Mucosa of descending colon (tissue), 3 donors: ENCODE measurements at regions not wholly inside any gene's neighbourhood (a gene's known extent, or its start where the extent isn't known, plus 50 kb on each side); places are given as distances from the start of the nearest gene placed in this dataset.

ENCODE experiments used
- ATAC-seq: fragments of 200-7000 bp; cut with Tn5 transposase; one replicate; pipeline ENCODE4 v1.9.1; 2020; ENCODE audit warnings: mild to moderate bottlenecking, moderate library complexity
- DNase-seq, 3 donors: peaks; one replicate each; pipeline ENCODE4 v3.0.0-alpha.2; 2020
- H3K36me3 ChIP-seq: fragments of 200-600 bp; one replicate; pipeline ENCODE4 v1.8.0; 2021; ENCODE audit warnings: low read depth, mild to moderate bottlenecking
- H3K4me1 ChIP-seq: fragments of 200-600 bp; one replicate; pipeline ENCODE4 v1.8.0; 2021; ENCODE audit warnings: low read depth, mild to moderate bottlenecking
- H3K4me3 ChIP-seq: fragments of 200-600 bp; one replicate; pipeline ENCODE4 v1.8.0; 2021; ENCODE audit warnings: mild to moderate bottlenecking
- H3K9me3 ChIP-seq: fragments of 200-600 bp; one replicate; pipeline ENCODE4 v1.8.0; 2021; ENCODE audit warnings: mild to moderate bottlenecking
- intact Hi-C, 2 donors: fragments of 100-400 bp; cut with DNase I in 1 of 2; cut with micrococcal nuclease in 1 of 2; formaldehyde crosslinking; loops; one replicate each; pipeline versions ENCODE4 v1.11.0 to v1.11.1; 2022; cut with DNase I, micrococcal nuclease
- TF ChIP-seq, protein P1 (sequence below): fragments of 200-600 bp; IDR thresholded peaks from one replicate; pipeline ENCODE4 v1.8.0; 2022; ENCODE audit warnings: antibody characterized with exemption, mild to moderate bottlenecking
- donor health status: DM: no; HTN: no; CAD: no; lungs with moderate emphysema.
- donor health status: DM: no; HTN: no; CAD: no.
- donor health status: DM: no; HTN: yes; CAD: no.

DNA sequence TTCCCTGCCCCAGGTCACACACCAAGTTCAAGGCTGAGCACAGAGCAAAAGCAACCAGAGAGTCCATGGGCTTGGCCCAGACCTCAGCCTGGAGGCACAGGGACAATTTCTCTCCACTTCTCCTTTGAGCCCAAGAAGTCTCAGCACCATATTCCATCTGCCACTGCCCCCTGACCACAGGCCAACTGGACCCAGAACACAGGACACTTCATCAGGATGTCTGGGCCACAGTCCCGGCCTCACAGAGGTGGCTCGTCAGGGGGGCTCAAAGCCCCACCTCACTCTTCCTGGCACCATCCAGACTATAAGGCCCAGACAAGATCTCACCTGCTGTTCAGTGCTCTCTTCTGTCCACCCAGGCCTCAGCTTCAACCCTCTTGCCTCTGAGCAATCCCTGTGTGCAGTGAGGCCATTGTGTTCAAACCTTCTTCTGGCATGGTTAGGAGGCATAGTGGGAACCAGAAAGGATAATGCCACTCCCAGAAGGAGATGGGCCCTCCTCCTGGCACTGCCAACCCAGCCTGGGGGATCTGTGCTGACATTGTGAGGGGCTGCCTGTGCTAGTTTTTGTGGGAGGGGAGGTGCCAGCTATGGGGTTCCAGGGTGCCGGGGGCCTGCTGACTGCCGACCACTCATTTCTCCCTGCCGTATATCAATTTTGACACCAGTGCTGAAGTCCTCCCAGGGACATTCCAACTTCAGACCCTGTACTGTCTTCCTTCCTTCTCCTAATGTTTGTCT lies 49.7 kb upstream of the ANTXRL start:
- H3K36me3 ChIP-seq: no peaks in the 10 kb centered on the region
- H3K4me1 ChIP-seq: no peaks in the 10 kb centered on the region
- no peak overlapping the region for H3K4me3 ChIP-seq
- ATAC-seq (no peak), DNase-seq (peak in 1 of 3 donors; percentile 6)
- TF ChIP-seq, protein P1, sequence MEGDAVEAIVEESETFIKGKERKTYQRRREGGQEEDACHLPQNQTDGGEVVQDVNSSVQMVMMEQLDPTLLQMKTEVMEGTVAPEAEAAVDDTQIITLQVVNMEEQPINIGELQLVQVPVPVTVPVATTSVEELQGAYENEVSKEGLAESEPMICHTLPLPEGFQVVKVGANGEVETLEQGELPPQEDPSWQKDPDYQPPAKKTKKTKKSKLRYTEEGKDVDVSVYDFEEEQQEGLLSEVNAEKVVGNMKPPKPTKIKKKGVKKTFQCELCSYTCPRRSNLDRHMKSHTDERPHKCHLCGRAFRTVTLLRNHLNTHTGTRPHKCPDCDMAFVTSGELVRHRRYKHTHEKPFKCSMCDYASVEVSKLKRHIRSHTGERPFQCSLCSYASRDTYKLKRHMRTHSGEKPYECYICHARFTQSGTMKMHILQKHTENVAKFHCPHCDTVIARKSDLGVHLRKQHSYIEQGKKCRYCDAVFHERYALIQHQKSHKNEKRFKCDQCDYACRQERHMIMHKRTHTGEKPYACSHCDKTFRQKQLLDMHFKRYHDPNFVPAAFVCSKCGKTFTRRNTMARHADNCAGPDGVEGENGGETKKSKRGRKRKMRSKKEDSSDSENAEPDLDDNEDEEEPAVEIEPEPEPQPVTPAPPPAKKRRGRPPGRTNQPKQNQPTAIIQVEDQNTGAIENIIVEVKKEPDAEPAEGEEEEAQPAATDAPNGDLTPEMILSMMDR: no peak
- intact Hi-C loops: no loop called here
- no peaks in the 10 kb centered on the region for H3K9me3 ChIP-seq
